ENCODE measurements at regions not wholly inside any gene's neighbourhood (a gene's known extent, or its start where the extent isn't known, plus 50 kb on each side); places are given as distances from the start of the nearest gene placed in this dataset.

GRCh38 chr1:98371764-98372163 is 289.8 kb upstream of the SNX7 start:
- TF ChIP-seq CTCF (IDR thresholded peaks at IDR 0.05; ENCODE audit: low read depth, low read length, poor library complexity, severe bottlenecking) (no peak), EZH2phosphoT487 (IDR thresholded peaks at IDR 0.05; ENCODE audit: borderline replicate concordance, low read length) (no peak)

All from DOHH2 (cell line).